Liver (tissue), 8 donors: ENCODE measurements at regions not wholly inside any gene's neighbourhood (a gene's known extent, or its start where the extent isn't known, plus 50 kb on each side); places are given as distances from the start of the nearest gene placed in this dataset.

ENCODE experiments used
- DNase-seq: peaks from one replicate; pipeline ENCODE4 v3.0.0-alpha.2; 2017; ENCODE audit warnings: low spot score
- H3K27ac ChIP-seq, 2 donors: one replicate each; pipeline ENCODE4 v1.7.0; 2013; ENCODE audit warnings: inconsistent platforms in 2 of 2, low read length in 2 of 2, control low read depth in 1 of 2, low read depth in 1 of 2, mild to moderate bottlenecking in 1 of 2
- H3K27me3 ChIP-seq, 4 donors: one replicate each; pipeline versions ENCODE4 v1.6.1 to v1.7.0; 2013; ENCODE audit warnings: low read length in 3 of 4, inconsistent platforms in 1 of 4, mild to moderate bottlenecking in 1 of 4, moderate library complexity in 1 of 4; ENCODE audit not compliant: control insufficient read depth in 4 of 4, insufficient read depth in 4 of 4
- H3K36me3 ChIP-seq, 4 donors: one replicate each; pipeline versions ENCODE4 v1.6.1 to v1.7.0; 2013; ENCODE audit warnings: low read length in 3 of 4, mild to moderate bottlenecking in 3 of 4, low read depth in 1 of 4, moderate library complexity in 1 of 4; ENCODE audit not compliant: control insufficient read depth in 4 of 4, insufficient read depth in 3 of 4
- H3K4me1 ChIP-seq, 4 donors: one replicate each; pipeline versions ENCODE4 v1.6.1 to v1.7.0; 2013; ENCODE audit warnings: low read length in 3 of 4, mild to moderate bottlenecking in 3 of 4, moderate library complexity in 1 of 4; ENCODE audit not compliant: control insufficient read depth in 4 of 4, insufficient read depth in 4 of 4
- H3K4me3 ChIP-seq, 3 donors: one replicate each; pipeline versions ENCODE4 v1.6.1 to v1.7.0; 2013; ENCODE audit warnings: low read length in 3 of 3, control low read depth in 1 of 3, low read depth in 1 of 3, mild to moderate bottlenecking in 1 of 3
- H3K9ac ChIP-seq, 2 donors: one replicate each; pipeline ENCODE4 v1.7.0; 2013; ENCODE audit warnings: low read length in 2 of 2, mild to moderate bottlenecking in 2 of 2, moderate library complexity in 2 of 2, control low read depth in 1 of 2, low read depth in 1 of 2
- H3K9me3 ChIP-seq, 4 donors: one replicate each; pipeline versions ENCODE4 v1.6.1 to v1.7.0; 2013; ENCODE audit warnings: low read length in 3 of 4; ENCODE audit not compliant: control insufficient read depth in 4 of 4
- EGR1 ChIP-seq, 2 donors: IDR thresholded peaks; 2 replicates each; pipeline ENCODE4 v1.6.1; 2016 to 2018; ENCODE audit warnings: antibody characterized with exemption in 2 of 2, low read depth in 2 of 2
- FOXA1 ChIP-seq: IDR thresholded peaks from 2 replicates; pipeline ENCODE4 v1.6.1; 2016; ENCODE audit warnings: antibody characterized with exemption
- FOXA2 ChIP-seq: IDR thresholded peaks from 2 replicates; pipeline ENCODE4 v1.6.1; 2016; ENCODE audit warnings: antibody characterized with exemption
- GABPA ChIP-seq, 2 donors: IDR thresholded peaks in 1 of 2; conservative IDR thresholded peaks in 1 of 2; 2 replicates each; pipeline ENCODE4 v1.6.1; 2016; ENCODE audit warnings: antibody characterized with exemption in 2 of 2, mild to moderate bottlenecking in 1 of 2, moderate library complexity in 1 of 2
- HNF4A ChIP-seq, 2 donors: conservative IDR thresholded peaks; 2 replicates each; pipeline ENCODE4 v1.6.1; 2016; ENCODE audit warnings: antibody characterized with exemption in 2 of 2, mild to moderate bottlenecking in 2 of 2
- HNF4G ChIP-seq: IDR thresholded peaks from 2 replicates; pipeline ENCODE4 v1.6.1; 2016; ENCODE audit warnings: antibody characterized with exemption
- JUND ChIP-seq, 2 donors: IDR thresholded peaks; 2 replicates each; pipeline ENCODE4 v1.6.1; 2016; ENCODE audit warnings: antibody characterized with exemption in 2 of 2
- MAX ChIP-seq: IDR thresholded peaks from 2 replicates; pipeline ENCODE4 v1.6.1; 2016; ENCODE audit warnings: antibody characterized with exemption
- NR2F2 ChIP-seq: IDR thresholded peaks from 2 replicates; pipeline ENCODE4 v1.6.1; 2016; ENCODE audit warnings: antibody characterized with exemption
- RAD21 ChIP-seq, 2 donors: IDR thresholded peaks; 2 replicates each; pipeline ENCODE4 v1.6.1; 2016; ENCODE audit warnings: antibody characterized with exemption in 2 of 2, mild to moderate bottlenecking in 2 of 2
- REST ChIP-seq: IDR thresholded peaks from 2 replicates; pipeline ENCODE4 v1.6.1; 2016; ENCODE audit warnings: antibody characterized with exemption, mild to moderate bottlenecking
- RXRA ChIP-seq, 2 donors: IDR thresholded peaks; 2 replicates each; pipeline ENCODE4 v1.6.1; 2017 to 2018; ENCODE audit warnings: antibody characterized with exemption in 2 of 2, mild to moderate bottlenecking in 1 of 2
- SP1 ChIP-seq: IDR thresholded peaks from 2 replicates; pipeline ENCODE4 v1.6.1; 2018; ENCODE audit warnings: antibody characterized with exemption, mild to moderate bottlenecking
- TAF1 ChIP-seq: conservative IDR thresholded peaks from 2 replicates; pipeline ENCODE4 v1.6.1; 2016; ENCODE audit warnings: antibody characterized with exemption, mild to moderate bottlenecking
- WGBS: extraction: QIAGEN DNeasy Blood & Tissue Kit; methylation state at CpG from one replicate; pipeline ENCODE4 v1.1.7; 2013; 5-methylcytosine and 5-hydroxymethylcytosine counted together
- TF ChIP-seq, protein P1 (sequence below): fragments of 150-350 bp; IDR thresholded peaks from 2 replicates; pipeline ENCODE4 v1.5.1; 2017; ENCODE audit warnings: improper control_type of control experiment, low read depth, low read length; ENCODE audit not compliant: missing input control
- TF ChIP-seq, protein P2 (sequence below): IDR thresholded peaks from 2 replicates; pipeline ENCODE4 v1.6.1; 2016; ENCODE audit warnings: antibody characterized with exemption
- donor health status: healthy.
- donor health status: healthy.
- donor health status: healthy.
- donor health status: healthy.
- donor health status: healthy.

GRCh38 chr1:90841473-90841872 lies 124.4 kb upstream of the BARHL2 start:
- H3K9ac ChIP-seq: no peak overlapping the region
- H3K36me3 ChIP-seq: no peaks in the 10 kb centered on the region
- no peaks in the 10 kb centered on the region for H3K4me1 ChIP-seq
- no peak for TF ChIP-seq FOXA2
- TF ChIP-seq MAX: no peak
- TF ChIP-seq HNF4A (conservative IDR thresholded peaks at IDR 0.05): no peak
- TF ChIP-seq GABPA (IDR thresholded peaks at IDR 0.05 in 1 of 2, conservative IDR thresholded peaks at IDR 0.05 in 1 of 2): no peak
- TF ChIP-seq, protein P1, sequence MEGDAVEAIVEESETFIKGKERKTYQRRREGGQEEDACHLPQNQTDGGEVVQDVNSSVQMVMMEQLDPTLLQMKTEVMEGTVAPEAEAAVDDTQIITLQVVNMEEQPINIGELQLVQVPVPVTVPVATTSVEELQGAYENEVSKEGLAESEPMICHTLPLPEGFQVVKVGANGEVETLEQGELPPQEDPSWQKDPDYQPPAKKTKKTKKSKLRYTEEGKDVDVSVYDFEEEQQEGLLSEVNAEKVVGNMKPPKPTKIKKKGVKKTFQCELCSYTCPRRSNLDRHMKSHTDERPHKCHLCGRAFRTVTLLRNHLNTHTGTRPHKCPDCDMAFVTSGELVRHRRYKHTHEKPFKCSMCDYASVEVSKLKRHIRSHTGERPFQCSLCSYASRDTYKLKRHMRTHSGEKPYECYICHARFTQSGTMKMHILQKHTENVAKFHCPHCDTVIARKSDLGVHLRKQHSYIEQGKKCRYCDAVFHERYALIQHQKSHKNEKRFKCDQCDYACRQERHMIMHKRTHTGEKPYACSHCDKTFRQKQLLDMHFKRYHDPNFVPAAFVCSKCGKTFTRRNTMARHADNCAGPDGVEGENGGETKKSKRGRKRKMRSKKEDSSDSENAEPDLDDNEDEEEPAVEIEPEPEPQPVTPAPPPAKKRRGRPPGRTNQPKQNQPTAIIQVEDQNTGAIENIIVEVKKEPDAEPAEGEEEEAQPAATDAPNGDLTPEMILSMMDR: no peak
- TF ChIP-seq JUND (IDR thresholded peaks at IDR 0.05): no peak
- TF ChIP-seq SP1: no peak
- TF ChIP-seq EGR1 (IDR thresholded peaks at IDR 0.05; ENCODE audit: low read depth in 2 of 2): no peak
- TF ChIP-seq, protein P2, sequence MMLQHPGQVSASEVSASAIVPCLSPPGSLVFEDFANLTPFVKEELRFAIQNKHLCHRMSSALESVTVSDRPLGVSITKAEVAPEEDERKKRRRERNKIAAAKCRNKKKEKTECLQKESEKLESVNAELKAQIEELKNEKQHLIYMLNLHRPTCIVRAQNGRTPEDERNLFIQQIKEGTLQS: no peak
- no peak for TF ChIP-seq TAF1
- TF ChIP-seq FOXA1: no peak
- no peak for TF ChIP-seq NR2F2
- no peak for TF ChIP-seq REST
- TF ChIP-seq RXRA (IDR thresholded peaks at IDR 0.05): no peak
- TF ChIP-seq HNF4G: no peak
- TF ChIP-seq RAD21 (IDR thresholded peaks at IDR 0.05): no peak
- WGBS: 72% methylated on average over 21 of the region's 21 CpGs
- no peak overlapping the region for H3K4me3 ChIP-seq
- no peaks in the 10 kb centered on the region for H3K9me3 ChIP-seq
- DNase-seq: no peak
- peaks cover 0 to 4% (median 0%) of the 10 kb centered on the region in 4 donors for H3K27me3 ChIP-seq
- no peak overlapping the region for H3K27ac ChIP-seq

GRCh38 chr1:90840352-90840751 lies 123.2 kb upstream of the BARHL2 start:
- Histone ChIP-seq H3K27ac (no peak overlapping the region), H3K36me3 (no peaks in the 10 kb centered on the region), H3K9me3 (no peaks in the 10 kb centered on the region), H3K4me3 (no peak overlapping the region), H3K9ac (no peak overlapping the region), H3K27me3 (peaks cover 0 to 4% (median 0%) of the 10 kb centered on the region in 4 donors), H3K4me1 (peaks cover 0 to 2% (median 0%) of the 10 kb centered on the region in 4 donors)
- 65% methylated on average over 7 of the region's 7 CpGs for WGBS
- no peak for DNase-seq
- TF ChIP-seq, protein P2: no peak
- no peak for TF ChIP-seq FOXA2
- no peak for TF ChIP-seq JUND (IDR thresholded peaks at IDR 0.05)
